DND-41 (cell line): ENCODE measurements at regions not wholly inside any gene's neighbourhood (a gene's known extent, or its start where the extent isn't known, plus 50 kb on each side); places are given as distances from the start of the nearest gene placed in this dataset.

Experiments
- ATAC-seq: fragments of 200-7000 bp; cut with Tn5 transposase; 3 replicates; pipeline ENCODE4 v1.9.1; 2021; ENCODE audit warnings: low read depth; ENCODE audit not compliant: insufficient read depth
- DNase-seq: peaks from one replicate; pipeline ENCODE4 v3.0.0-alpha.2; 2020
- H2AFZ ChIP-seq: 2 replicates; pipeline ENCODE4 v1.6.0; 2012; ENCODE audit warnings: low read depth, low read length
- H3K27ac ChIP-seq: 2 replicates; pipeline ENCODE4 v1.5.1; 2012; ENCODE audit warnings: low read length, inconsistent platforms
- H3K27me3 ChIP-seq: fragments of 200-600 bp; sonication (generic); 2 replicates; pipeline ENCODE4 v1.6.0; 2012; ENCODE audit warnings: low read length, mild to moderate bottlenecking, inconsistent platforms; ENCODE audit not compliant: insufficient read depth, poor library complexity
- H3K36me3 ChIP-seq: 2 replicates; pipeline ENCODE4 v1.5.1; 2012; ENCODE audit warnings: low read length, inconsistent platforms; ENCODE audit not compliant: insufficient read depth
- H3K4me1 ChIP-seq: 2 replicates; pipeline ENCODE4 v1.5.1; 2012; ENCODE audit warnings: mild to moderate bottlenecking, low read length; ENCODE audit not compliant: insufficient read depth
- H3K4me2 ChIP-seq: 2 replicates; pipeline ENCODE4 v1.6.0; 2012; ENCODE audit warnings: mild to moderate bottlenecking, moderate library complexity, low read length, inconsistent platforms; ENCODE audit not compliant: insufficient read depth
- H3K4me3 ChIP-seq, 2 experiments: fragments of 200-600 bp in 1 of 2; shearing (Covaris generic) in 1 of 2; 2 replicates each; pipeline ENCODE4 v1.5.1; 2012 to 2016; ENCODE audit warnings: inconsistent platforms in 2 of 2, low read length in 2 of 2, mild to moderate bottlenecking in 2 of 2, low read depth in 1 of 2, moderate library complexity in 1 of 2
- H3K79me2 ChIP-seq: 2 replicates; pipeline ENCODE4 v1.6.0; 2012; ENCODE audit warnings: low read length, inconsistent platforms; ENCODE audit not compliant: insufficient read depth
- H3K9ac ChIP-seq: 2 replicates; pipeline ENCODE4 v1.6.0; 2012; ENCODE audit warnings: low read depth, mild to moderate bottlenecking, inconsistent platforms, low read length, moderate library complexity
- H3K9me3 ChIP-seq: 2 replicates; pipeline ENCODE4 v1.5.1; 2012; ENCODE audit warnings: low read length, moderate library complexity, mild to moderate bottlenecking, inconsistent platforms; ENCODE audit not compliant: insufficient read depth, severe bottlenecking
- H4K20me1 ChIP-seq: 2 replicates; pipeline ENCODE4 v1.6.0; 2012; ENCODE audit warnings: low read length; ENCODE audit not compliant: insufficient read depth
- CTCF ChIP-seq: IDR thresholded peaks from 2 replicates; pipeline ENCODE4 v1.5.1; 2012; ENCODE audit warnings: borderline replicate concordance, low read length, moderate library complexity, mild to moderate bottlenecking; ENCODE audit not compliant: poor library complexity, severe bottlenecking; ENCODE audit errors: extremely low read depth
- EZH2 ChIP-seq: IDR thresholded peaks from 3 replicates; pipeline ENCODE4 v1.6.1; 2012; ENCODE audit warnings: borderline replicate concordance, low read depth, mild to moderate bottlenecking, moderate library complexity, low read length, inconsistent platforms; ENCODE audit not compliant: severe bottlenecking

GRCh38 chr5:147989239-147989638 lies 74.5 kb upstream of the SPINK5 start:
- no peak overlapping the region for H3K9ac ChIP-seq
- DNase-seq (no peak), ATAC-seq (no peak)
- H3K79me2 ChIP-seq, result no peaks in the 10 kb centered on the region
- no peaks in the 10 kb centered on the region for H3K36me3 ChIP-seq
- no peak overlapping the region for H3K27ac ChIP-seq
- H3K4me1 ChIP-seq, result no peaks in the 10 kb centered on the region
- H3K27me3 ChIP-seq, result no peaks in the 10 kb centered on the region
- TF ChIP-seq EZH2 (no peak), CTCF (no peak)
- no peak overlapping the region for H2AFZ ChIP-seq
- H3K4me3 ChIP-seq, result no peak overlapping the region
- H4K20me1 ChIP-seq, result no peaks in the 10 kb centered on the region
- no peaks in the 10 kb centered on the region for H3K9me3 ChIP-seq
- no peak overlapping the region for H3K4me2 ChIP-seq

GRCh38 chr5:147986134-147986757 lies 77.5 kb upstream of the SPINK5 start:
- Histone ChIP-seq H3K9ac (no peak overlapping the region), H3K4me2 (no peak overlapping the region), H3K4me3 (no peak overlapping the region), H4K20me1 (no peaks in the 10 kb centered on the region), H3K4me1 (no peaks in the 10 kb centered on the region), H3K9me3 (no peaks in the 10 kb centered on the region), H3K79me2 (no peaks in the 10 kb centered on the region), H3K27me3 (no peaks in the 10 kb centered on the region), H3K27ac (no peak overlapping the region), H3K36me3 (no peaks in the 10 kb centered on the region), H2AFZ (no peak overlapping the region)
- ATAC-seq, result no peak
- TF ChIP-seq CTCF (no peak), EZH2 (no peak)
- no peak for DNase-seq

- Histone ChIP-seq H3K9ac (no peak overlapping the region), H4K20me1 (no peaks in the 10 kb centered on the region), H3K9me3 (no peaks in the 10 kb centered on the region), H3K27me3 (no peaks in the 10 kb centered on the region), H3K4me3 (no peak overlapping the region), H3K4me2 (no peak overlapping the region), H3K36me3 (no peaks in the 10 kb centered on the region), H3K4me1 (no peaks in the 10 kb centered on the region), H3K27ac (no peak overlapping the region), H2AFZ (no peak overlapping the region), H3K79me2 (no peaks in the 10 kb centered on the region)
- DNase-seq (no peak), ATAC-seq (no peak)
- TF ChIP-seq EZH2, result no peak
- no peak for TF ChIP-seq CTCF
Observed at GRCh38 chr5:147985608-147986007, 78.2 kb upstream of the SPINK5 start.
